ENCODE measurements at regions not wholly inside any gene's neighbourhood (a gene's known extent, or its start where the extent isn't known, plus 50 kb on each side); places are given as distances from the start of the nearest gene placed in this dataset.
A peak's percentile ranks its signal among the peaks of the same experiment; 100 is the strongest.

DNA sequence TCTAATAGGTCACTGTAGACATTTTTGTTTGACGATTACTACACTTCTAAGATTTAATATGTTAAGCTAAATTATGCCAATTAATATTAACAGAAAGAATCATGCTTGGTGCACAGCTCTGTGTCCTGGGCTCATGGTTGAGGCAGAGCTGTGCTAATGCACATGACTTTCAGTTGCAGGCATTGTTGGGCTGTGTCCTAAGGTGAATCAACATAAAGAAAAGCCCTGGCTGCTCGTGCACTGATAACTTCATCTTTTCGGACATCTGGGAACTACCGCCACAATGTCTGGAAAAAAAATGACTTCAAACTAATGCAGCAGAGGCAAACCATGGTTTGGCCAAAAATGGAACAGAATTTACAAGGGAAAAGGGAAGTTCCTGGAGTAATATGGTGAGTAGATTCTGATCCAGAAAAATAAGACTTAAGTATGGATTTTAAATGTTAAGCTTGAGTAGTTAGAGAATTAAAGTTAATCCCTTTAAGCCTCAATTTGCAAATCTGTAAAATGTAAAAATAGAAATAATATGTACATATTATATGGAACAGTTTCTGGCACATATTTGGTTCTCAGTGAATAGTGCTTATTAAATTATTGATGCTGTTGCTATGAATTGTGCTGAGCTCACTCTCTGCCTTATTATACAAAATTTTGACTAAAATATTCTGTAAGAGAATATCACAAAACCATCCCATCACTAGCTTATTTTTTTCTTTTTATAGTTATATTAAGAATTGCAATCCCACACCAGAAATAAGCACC, 186.1 kb downstream of the BRINP2 start:
- H3K27me3 Mint-ChIP-seq: peaks cover 4% of the 10 kb centered on the region
- TF ChIP-seq, protein P1, sequence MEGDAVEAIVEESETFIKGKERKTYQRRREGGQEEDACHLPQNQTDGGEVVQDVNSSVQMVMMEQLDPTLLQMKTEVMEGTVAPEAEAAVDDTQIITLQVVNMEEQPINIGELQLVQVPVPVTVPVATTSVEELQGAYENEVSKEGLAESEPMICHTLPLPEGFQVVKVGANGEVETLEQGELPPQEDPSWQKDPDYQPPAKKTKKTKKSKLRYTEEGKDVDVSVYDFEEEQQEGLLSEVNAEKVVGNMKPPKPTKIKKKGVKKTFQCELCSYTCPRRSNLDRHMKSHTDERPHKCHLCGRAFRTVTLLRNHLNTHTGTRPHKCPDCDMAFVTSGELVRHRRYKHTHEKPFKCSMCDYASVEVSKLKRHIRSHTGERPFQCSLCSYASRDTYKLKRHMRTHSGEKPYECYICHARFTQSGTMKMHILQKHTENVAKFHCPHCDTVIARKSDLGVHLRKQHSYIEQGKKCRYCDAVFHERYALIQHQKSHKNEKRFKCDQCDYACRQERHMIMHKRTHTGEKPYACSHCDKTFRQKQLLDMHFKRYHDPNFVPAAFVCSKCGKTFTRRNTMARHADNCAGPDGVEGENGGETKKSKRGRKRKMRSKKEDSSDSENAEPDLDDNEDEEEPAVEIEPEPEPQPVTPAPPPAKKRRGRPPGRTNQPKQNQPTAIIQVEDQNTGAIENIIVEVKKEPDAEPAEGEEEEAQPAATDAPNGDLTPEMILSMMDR (conservative IDR thresholded peaks at IDR 0.05): no peak
- no peak for DNase-seq (ENCODE audit: extremely low spot score, unreplicated experiment)
- no peaks in the 10 kb centered on the region for H3K9me3 Mint-ChIP-seq
- H3K4me1 Mint-ChIP-seq (ENCODE audit: unreplicated experiment): peaks cover 11% of the 10 kb centered on the region
- H3K27ac Mint-ChIP-seq: no peak overlapping the region
- H3K4me3 Mint-ChIP-seq: no peak overlapping the region
- H3K36me3 Mint-ChIP-seq: no peaks in the 10 kb centered on the region

DNA sequence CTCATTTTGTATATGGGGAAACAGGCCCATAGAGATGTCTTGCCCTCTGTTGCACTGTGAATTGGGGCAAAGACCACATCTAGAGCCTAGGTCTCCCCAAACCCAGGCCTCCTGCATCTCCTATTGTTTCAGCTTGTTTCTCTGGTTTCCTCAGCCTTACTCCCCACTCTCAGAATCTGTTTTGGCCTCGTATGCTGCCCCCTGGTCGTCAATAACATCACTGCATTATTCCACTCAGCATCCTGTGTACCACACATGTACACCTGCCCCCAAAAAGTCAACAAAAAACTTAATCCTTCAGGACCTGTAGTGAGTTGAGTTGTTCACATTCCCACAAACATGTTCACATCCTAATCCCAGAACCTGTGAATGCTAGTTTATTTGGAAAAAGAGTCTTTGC, 184.8 kb downstream of the BRINP2 start:
- H3K4me1 Mint-ChIP-seq (ENCODE audit: unreplicated experiment): peaks cover 6% of the 10 kb centered on the region
- peaks cover 4% of the 10 kb centered on the region for H3K27me3 Mint-ChIP-seq
- H3K36me3 Mint-ChIP-seq: no peaks in the 10 kb centered on the region
- H3K9me3 Mint-ChIP-seq: no peaks in the 10 kb centered on the region
- no peak for DNase-seq (ENCODE audit: extremely low spot score, unreplicated experiment)
- no peak overlapping the region for H3K4me3 Mint-ChIP-seq
- H3K27ac Mint-ChIP-seq: no peak overlapping the region
- TF ChIP-seq, protein P1 (conservative IDR thresholded peaks at IDR 0.05): peak; percentile 73

- H3K36me3 Mint-ChIP-seq: no peaks in the 10 kb centered on the region
- peaks cover 4% of the 10 kb centered on the region for H3K27me3 Mint-ChIP-seq
- peaks cover 6% of the 10 kb centered on the region for H3K4me1 Mint-ChIP-seq (ENCODE audit: unreplicated experiment)
- DNase-seq (ENCODE audit: extremely low spot score, unreplicated experiment): no peak
- no peaks in the 10 kb centered on the region for H3K9me3 Mint-ChIP-seq
- no peak overlapping the region for H3K27ac Mint-ChIP-seq
- TF ChIP-seq, protein P1 (conservative IDR thresholded peaks at IDR 0.05): no peak
- H3K4me3 Mint-ChIP-seq: no peak overlapping the region
Observed at GRCh38 chr1:177354247-177354646, 183.5 kb downstream of the BRINP2 start.

- H3K36me3 Mint-ChIP-seq: no peaks in the 10 kb centered on the region
- no peak for DNase-seq (ENCODE audit: extremely low spot score, unreplicated experiment)
- no peak overlapping the region for H3K4me3 Mint-ChIP-seq
- H3K27me3 Mint-ChIP-seq: no peaks in the 10 kb centered on the region
- H3K27ac Mint-ChIP-seq: no peak overlapping the region
- H3K4me1 Mint-ChIP-seq (ENCODE audit: unreplicated experiment): no peaks in the 10 kb centered on the region
- TF ChIP-seq, protein P1 (conservative IDR thresholded peaks at IDR 0.05): no peak
- no peaks in the 10 kb centered on the region for H3K9me3 Mint-ChIP-seq
Observed at GRCh38 chr1:177351361-177352108, 180.8 kb downstream of the BRINP2 start.

DNA sequence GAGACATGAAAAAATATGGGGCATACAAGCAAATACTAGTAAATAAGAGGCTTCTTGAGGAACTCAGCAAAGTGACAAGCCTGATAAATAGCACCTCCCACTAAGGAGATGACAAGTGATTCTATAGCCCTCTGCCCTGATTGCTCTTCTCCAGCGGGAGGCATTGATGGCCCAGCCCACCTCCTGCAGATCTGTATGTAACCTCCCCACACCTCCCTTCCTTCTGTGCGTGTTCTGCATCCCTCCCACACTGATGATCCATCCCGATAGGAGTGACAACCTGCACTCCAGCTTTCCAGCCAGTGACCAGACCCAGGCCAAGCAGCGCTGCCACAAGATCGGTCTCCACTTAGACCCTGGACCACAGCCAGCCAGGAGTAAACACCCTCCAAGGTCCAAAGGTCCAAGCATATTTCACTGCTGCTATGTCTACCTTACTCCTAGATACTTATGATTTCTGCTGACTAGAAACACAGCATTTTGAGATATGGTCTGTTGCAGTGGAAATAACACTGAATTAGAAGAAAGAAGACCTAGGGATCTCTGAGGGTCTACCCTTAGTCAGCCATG, 176.1 kb downstream of the BRINP2 start:
- H3K4me1 Mint-ChIP-seq (ENCODE audit: unreplicated experiment): peaks cover 6% of the 10 kb centered on the region
- H3K36me3 Mint-ChIP-seq: no peaks in the 10 kb centered on the region
- peaks cover 5% of the 10 kb centered on the region for H3K27me3 Mint-ChIP-seq
- no peak for DNase-seq (ENCODE audit: extremely low spot score, unreplicated experiment)
- no peak overlapping the region for H3K4me3 Mint-ChIP-seq
- H3K27ac Mint-ChIP-seq: no peak overlapping the region
- TF ChIP-seq, protein P1 (conservative IDR thresholded peaks at IDR 0.05): no peak
- H3K9me3 Mint-ChIP-seq: no peaks in the 10 kb centered on the region
